ENCODE measurements at regions not wholly inside any gene's neighbourhood (a gene's known extent, or its start where the extent isn't known, plus 50 kb on each side); places are given as distances from the start of the nearest gene placed in this dataset.

DNA sequence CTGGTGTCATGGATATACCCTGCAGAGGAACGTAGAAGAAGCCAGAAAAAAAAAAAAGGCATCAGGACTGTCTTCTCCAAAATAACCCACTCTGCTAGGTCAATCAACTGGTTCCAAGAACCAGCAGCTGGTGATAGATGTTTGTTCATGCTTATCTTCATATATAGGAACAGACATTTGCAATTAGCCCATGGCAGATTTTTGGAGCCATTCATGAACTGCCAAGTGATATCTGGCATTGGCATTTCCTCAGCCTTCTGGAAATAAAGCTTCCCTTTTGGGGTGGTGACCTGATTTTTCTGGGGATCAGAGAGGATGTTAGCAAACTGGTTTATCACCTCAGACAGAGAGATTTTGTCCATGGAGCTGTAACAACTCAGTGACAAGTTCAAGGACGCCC lies 234.9 kb downstream of the OSR1 start:
- DNase-seq (ENCODE audit: low read depth, low spot score) (no peak), FAIRE-seq (no peak)
- H3K27me3 ChIP-seq (ENCODE audit: control insufficient read depth, extremely low read depth, insufficient read depth, low read length), result no peaks in the 10 kb centered on the region
- H3K9ac ChIP-seq (ENCODE audit: control insufficient read depth, extremely low read depth, insufficient read depth, low read length), result no peak overlapping the region
- no peak for TF ChIP-seq EZH2 (IDR thresholded peaks at IDR 0.05; ENCODE audit: low read length)
- dilution Hi-C loops (cut with MboI; ENCODE audit: extremely low pct_ligation_motif_present, low sequenced_read_pairs), result no loop called here
- peak overlapping the region; percentile 21 for H3K27ac ChIP-seq (ENCODE audit: control insufficient read depth, insufficient read depth, low read length)
- no peaks in the 10 kb centered on the region for H3K79me2 ChIP-seq (ENCODE audit: control insufficient read depth, insufficient read depth, low read length)
- peak overlapping the region; percentile 71 for H3K4me2 ChIP-seq (ENCODE audit: control insufficient read depth, extremely low read depth, insufficient read depth, low read depth, low read length)
- H3K4me3 ChIP-seq (ENCODE audit: control insufficient read depth in 2 of 3, extremely low read depth in 1 of 3, insufficient read depth in 2 of 3, low read depth in 1 of 3, low read length in 3 of 3), result no peak overlapping the region
- H3K9me3 ChIP-seq (ENCODE audit: control insufficient read depth, low read depth, low read length), result no peaks in the 10 kb centered on the region
- no peaks in the 10 kb centered on the region for H3K36me3 ChIP-seq (ENCODE audit: control insufficient read depth in 2 of 2, extremely low read depth in 1 of 2, insufficient read depth in 2 of 2, low read length in 2 of 2)
- no peak overlapping the region for H2AFZ ChIP-seq (ENCODE audit: control insufficient read depth, low read length)
- no peaks in the 10 kb centered on the region for H4K20me1 ChIP-seq (ENCODE audit: control insufficient read depth, extremely low read depth, insufficient read depth, low read length)
- H3K4me1 ChIP-seq (ENCODE audit: control insufficient read depth, extremely low read depth, insufficient read depth, low read length), result peaks cover 45% of the 10 kb centered on the region
- H3K9me1 ChIP-seq (ENCODE audit: control insufficient read depth, extremely low read depth, insufficient read depth, low read length), result no peaks in the 10 kb centered on the region

DNA sequence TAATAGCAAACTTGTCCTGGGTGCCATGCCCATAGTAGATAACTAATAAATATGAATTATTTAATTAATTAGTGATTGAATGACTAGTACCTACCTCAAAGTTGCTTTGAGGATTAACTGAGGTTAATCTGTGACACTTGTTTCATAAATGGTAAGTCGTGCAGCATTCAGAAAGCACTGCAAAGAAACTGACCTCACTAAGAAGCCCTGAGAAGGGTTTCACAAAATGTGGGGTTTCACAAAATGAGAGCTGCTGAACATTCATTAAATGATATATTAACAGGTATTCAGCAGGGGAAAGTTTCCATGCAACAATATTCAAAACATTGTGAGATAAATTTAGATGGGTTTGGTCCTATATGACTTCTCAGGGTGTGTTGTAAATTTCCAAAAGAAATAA lies 236.2 kb downstream of the OSR1 start:
- H3K36me3 ChIP-seq (ENCODE audit: control insufficient read depth in 2 of 2, extremely low read depth in 1 of 2, insufficient read depth in 2 of 2, low read length in 2 of 2), result no peaks in the 10 kb centered on the region
- H3K9me1 ChIP-seq (ENCODE audit: control insufficient read depth, extremely low read depth, insufficient read depth, low read length), result no peaks in the 10 kb centered on the region
- no peak overlapping the region for H3K4me2 ChIP-seq (ENCODE audit: control insufficient read depth, extremely low read depth, insufficient read depth, low read depth, low read length)
- FAIRE-seq, result no peak
- H3K4me3 ChIP-seq (ENCODE audit: control insufficient read depth in 2 of 3, extremely low read depth in 1 of 3, insufficient read depth in 2 of 3, low read depth in 1 of 3, low read length in 3 of 3), result no peak overlapping the region
- TF ChIP-seq EZH2 (IDR thresholded peaks at IDR 0.05; ENCODE audit: low read length), result no peak
- TF ChIP-seq, protein P1, sequence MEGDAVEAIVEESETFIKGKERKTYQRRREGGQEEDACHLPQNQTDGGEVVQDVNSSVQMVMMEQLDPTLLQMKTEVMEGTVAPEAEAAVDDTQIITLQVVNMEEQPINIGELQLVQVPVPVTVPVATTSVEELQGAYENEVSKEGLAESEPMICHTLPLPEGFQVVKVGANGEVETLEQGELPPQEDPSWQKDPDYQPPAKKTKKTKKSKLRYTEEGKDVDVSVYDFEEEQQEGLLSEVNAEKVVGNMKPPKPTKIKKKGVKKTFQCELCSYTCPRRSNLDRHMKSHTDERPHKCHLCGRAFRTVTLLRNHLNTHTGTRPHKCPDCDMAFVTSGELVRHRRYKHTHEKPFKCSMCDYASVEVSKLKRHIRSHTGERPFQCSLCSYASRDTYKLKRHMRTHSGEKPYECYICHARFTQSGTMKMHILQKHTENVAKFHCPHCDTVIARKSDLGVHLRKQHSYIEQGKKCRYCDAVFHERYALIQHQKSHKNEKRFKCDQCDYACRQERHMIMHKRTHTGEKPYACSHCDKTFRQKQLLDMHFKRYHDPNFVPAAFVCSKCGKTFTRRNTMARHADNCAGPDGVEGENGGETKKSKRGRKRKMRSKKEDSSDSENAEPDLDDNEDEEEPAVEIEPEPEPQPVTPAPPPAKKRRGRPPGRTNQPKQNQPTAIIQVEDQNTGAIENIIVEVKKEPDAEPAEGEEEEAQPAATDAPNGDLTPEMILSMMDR (optimal IDR thresholded peaks at IDR 0.05 in 1 of 3, IDR thresholded peaks at IDR 0.05 in 1 of 3, conservative IDR thresholded peaks at IDR 0.05 in 1 of 3; ENCODE audit: extremely low read depth in 1 of 3, insufficient read depth in 2 of 3, low read length in 3 of 3), result no peak
- no peak for DNase-seq (ENCODE audit: low read depth, low spot score)
- H3K27me3 ChIP-seq (ENCODE audit: control insufficient read depth, extremely low read depth, insufficient read depth, low read length), result no peaks in the 10 kb centered on the region
- dilution Hi-C loops (cut with MboI; ENCODE audit: extremely low pct_ligation_motif_present, low sequenced_read_pairs), result no loop called here
- H3K4me1 ChIP-seq (ENCODE audit: control insufficient read depth, extremely low read depth, insufficient read depth, low read length), result peaks cover 45% of the 10 kb centered on the region
- H3K79me2 ChIP-seq (ENCODE audit: control insufficient read depth, insufficient read depth, low read length), result no peaks in the 10 kb centered on the region
- H2AFZ ChIP-seq (ENCODE audit: control insufficient read depth, low read length), result no peak overlapping the region
- H3K27ac ChIP-seq (ENCODE audit: control insufficient read depth, insufficient read depth, low read length), result no peak overlapping the region
- no peaks in the 10 kb centered on the region for H4K20me1 ChIP-seq (ENCODE audit: control insufficient read depth, extremely low read depth, insufficient read depth, low read length)
- H3K9ac ChIP-seq (ENCODE audit: control insufficient read depth, extremely low read depth, insufficient read depth, low read length), result no peak overlapping the region
- H3K9me3 ChIP-seq (ENCODE audit: control insufficient read depth, low read depth, low read length), result no peaks in the 10 kb centered on the region

Data from keratinocyte (primary cell).